LHCN-M2 (cell line): ENCODE measurements at regions not wholly inside any gene's neighbourhood (a gene's known extent, or its start where the extent isn't known, plus 50 kb on each side); places are given as distances from the start of the nearest gene placed in this dataset.
"Not testable (repeated sequence)": the region's sequence is repeated elsewhere in the genome, so short reads cannot be mapped to it uniquely, and the experiment has no call there.

Experiments used
- DNase-seq: peaks from one replicate; pipeline ENCODE4 v3.0.0-alpha.2; 2012; ENCODE audit warnings: low read depth

- no peak for DNase-seq
Measured at GRCh38 chr2:175829741-175830140, 172.3 kb downstream of the LNPK start.

GRCh38 chr2:175827856-175828255, 174.2 kb downstream of the LNPK start:
- no peak for DNase-seq

DNA sequence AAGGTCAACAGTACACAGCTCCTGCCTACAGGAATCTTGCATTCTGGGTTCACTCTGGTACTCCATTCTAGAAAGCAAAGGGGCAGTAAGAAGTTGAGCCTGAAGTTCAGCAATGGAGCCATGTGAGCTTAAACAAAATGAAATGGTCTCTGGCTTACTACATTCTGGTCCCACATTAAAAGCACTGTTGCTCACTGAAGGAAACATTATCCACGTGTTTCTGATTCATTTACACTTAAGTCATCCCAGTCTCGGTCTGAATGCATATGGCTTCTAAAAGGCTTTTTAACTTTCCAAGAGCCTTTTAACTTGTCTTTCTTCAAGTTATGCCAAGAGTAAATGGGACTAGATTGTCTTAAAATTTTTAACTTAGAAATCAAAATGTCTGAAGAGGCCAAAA, 177.8 kb downstream of the LNPK start:
- DNase-seq: no peak

DNA sequence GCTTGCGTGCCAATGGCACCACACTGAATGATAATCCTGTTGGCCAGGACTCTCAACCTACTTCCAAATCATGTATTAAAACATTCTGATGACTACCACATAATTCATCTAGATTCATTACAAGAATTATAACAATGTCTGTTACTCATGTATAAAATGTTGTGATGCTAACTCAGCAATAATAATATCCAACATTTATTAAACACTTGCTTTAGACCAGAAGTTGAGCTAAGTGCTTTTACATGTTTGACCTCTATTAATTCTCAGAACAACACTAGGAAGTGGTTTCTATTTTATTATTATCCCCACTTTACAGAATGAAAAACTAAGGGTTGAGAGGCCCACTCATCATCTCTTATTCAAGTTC, 178.4 kb downstream of the LNPK start:
- no peak for DNase-seq

DNA sequence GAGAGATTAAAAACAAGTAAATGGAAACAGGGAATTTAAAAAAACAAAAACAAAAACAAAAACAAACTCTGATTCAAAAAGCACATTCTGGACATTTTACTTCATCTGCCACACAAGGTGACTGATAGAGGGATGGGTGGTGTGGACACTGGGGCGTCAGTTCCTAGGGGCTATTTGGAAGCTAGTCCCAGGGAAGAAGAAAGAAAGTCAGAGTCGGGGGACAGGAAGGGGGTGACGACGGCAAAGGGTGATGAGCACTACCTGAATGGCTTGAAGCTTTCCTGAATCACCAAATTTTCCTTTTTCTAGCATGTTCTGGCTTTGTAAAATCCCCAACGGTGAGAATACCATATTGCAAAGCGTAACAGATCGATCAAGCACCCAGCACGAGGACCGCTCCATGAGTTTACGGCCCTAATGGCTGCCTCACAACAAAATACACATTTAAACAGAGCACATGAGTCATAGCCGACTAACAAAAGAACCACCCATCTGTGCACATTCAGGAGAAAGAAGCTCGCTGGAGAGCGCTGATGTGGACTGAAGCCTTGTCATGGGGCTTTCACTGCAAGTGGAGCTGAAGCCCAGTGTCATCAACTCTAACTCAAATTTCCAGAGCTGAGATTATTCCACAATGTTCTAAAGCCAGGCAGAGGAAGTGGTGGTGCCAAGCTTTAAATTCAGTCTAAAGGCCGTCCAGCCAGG, 178.9 kb downstream of the LNPK start:
- DNase-seq: no peak

DNA sequence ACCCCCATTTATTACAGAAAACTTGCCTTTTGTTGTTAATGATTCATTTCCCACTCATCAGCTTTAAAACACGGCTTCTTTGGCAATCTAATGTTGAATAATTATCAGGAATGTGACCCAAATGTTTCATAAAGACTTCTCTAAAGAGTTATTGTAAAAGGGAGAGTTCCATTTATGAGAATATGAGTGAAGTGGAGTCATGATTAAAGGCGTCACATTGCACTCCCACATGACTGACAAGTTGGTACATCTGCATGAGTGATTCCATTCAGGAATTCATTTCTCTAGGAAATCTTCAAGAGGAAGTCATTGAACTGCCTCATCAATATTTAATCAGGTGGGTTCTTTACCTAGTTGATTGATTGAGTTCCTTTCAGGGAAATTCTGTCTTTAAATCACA, 184.8 kb downstream of the LNPK start:
- peak; percentile 16 for DNase-seq

DNA sequence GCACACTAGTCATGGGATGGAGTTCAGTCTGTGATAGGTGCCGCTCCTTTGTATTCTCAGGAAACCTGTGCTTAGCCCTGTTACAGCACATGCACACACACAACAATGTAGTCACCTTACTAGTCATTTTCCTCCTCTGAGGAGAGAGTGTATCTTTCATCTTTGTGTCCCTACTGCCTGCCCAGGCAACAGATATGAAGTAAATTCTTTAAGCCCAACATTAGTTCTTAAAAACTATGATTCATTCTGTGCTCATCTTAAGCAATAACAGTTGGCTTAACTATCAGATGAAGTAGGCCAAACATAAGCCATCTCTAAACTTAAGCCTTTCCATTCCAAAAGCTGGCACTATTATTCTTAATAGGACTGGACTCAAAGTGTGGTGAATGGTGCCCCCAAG, 186.5 kb downstream of the LNPK start:
- peak; percentile 62 for DNase-seq

DNA sequence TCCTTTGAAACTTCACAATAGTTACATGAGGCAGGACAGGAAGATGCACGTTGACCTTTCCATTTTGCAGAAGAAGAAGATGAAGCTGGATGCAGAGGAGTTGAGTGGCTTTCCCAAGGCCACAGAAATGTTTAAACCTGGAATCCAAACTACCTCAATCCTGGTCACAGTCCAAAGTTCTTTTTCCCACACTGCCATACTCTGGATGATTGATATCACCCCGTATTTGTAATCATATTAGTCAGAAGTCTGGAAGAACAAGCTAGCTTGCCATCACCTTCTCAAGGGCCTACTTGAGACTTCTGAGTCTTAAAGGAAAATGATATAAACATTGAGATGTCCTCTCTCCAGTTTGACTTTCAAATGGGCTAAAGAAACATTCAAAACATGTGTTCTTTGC, 190.1 kb downstream of the LNPK start:
- no peak for DNase-seq

GRCh38 chr2:175808858-175809257, 193.2 kb downstream of the LNPK start:
- DNase-seq: no peak

- DNase-seq: no peak
Measured at GRCh38 chr2:175808078-175808477, 194.0 kb downstream of the LNPK start.

DNA sequence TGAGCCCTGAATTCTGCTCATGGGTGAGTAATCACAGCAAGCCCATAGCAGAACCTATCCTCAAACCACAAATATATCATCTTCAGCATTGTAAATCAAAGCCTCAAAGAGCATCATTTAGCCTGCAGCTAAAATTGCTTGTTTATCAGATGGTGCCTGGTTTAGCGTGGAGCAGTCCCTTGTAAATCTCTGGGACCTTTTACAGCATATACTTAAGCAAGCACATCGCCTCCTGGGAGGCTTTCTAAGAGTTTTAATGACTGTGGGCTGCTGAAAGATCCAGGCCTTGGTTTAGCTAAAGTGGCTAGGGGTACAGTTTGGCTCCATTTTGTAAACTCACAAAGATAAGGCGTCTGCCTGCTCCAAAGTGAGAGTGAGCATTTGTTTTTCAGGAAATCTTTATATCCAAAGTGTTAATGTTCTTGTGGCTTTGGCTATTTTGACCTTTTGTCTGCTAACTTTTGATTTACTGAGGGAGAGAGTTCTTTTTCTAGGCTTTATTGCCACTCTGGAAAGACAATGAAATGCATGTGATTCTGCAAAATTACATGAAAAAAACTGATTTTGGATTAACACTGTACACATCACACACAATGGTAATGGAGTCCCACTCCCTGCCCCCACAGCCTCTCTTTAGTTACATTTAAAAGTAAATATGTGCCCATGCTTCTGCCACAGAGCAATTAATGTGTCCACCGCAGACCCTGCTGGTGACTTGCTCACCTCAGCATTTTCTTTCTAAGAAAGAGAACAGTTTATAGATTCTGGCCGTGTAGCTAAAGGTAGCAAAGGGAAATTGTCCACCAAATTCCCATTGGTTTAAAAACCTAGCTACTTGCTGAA, 194.8 kb downstream of the LNPK start:
- DNase-seq: peak; percentile 34

GRCh38 chr2:175806570-175806969, 195.5 kb downstream of the LNPK start:
- DNase-seq: no peak

- no peak for DNase-seq
Measured at GRCh38 chr2:175806125-175806490, 196.0 kb downstream of the LNPK start.

DNA sequence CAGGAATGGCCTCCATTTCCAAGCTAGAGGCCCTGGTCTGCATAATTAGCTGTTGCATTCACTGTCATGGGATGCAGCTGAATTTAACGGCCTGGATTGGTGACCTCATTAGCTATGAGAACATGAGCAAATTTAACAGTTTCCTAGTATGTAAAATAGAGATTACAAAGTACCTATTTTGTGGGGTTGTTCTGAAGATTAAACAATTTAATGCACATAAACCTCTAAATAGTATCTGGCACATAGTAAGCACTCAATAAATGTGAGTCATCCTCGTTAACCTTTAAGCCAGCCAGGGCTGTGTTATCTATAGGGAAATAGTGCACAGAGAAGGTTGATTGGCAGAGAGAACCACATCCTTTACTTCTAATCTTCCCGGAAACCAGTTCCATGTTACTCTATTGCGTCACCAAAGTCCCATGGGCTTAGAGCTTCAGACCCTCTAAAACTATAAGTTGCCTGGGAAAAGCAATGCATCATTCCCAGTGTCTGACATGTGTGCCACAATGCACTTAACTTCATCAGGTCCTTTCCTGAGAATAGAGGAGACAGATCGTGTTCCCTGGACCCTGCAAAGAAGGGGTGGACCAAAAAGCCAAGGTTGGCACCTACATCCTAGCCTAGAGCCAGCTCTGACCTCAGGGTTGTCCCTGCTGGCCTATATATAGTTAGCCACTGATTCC, 196.5 kb downstream of the LNPK start:
- DNase-seq: no peak

- no peak for DNase-seq
Measured at GRCh38 chr2:175804122-175804521, 197.9 kb downstream of the LNPK start.

GRCh38 chr2:175796422-175796821, 205.6 kb downstream of the LNPK start:
- not testable (repeated sequence) for DNase-seq

DNA sequence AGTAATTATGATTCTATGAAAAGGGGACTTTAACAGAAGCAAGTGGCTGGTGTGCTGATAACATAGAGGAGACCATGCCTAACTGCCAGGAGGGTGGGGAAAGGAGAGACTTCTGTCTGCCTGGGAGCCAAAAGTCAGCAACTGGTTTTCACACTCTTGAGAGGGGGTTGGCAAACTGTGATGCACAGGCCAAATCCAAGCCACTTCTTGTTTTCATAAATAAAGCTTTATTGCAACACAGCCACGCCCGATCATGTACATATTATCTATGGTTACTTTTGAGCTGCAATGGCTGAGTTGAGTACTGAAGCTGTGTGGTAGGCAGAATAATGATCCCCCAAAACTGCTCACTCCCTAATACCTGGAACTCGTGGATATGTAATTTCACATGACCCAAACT, 208.4 kb downstream of the LNPK start:
- DNase-seq: no peak

- DNase-seq: no peak
Measured at GRCh38 chr2:175792881-175793280, 209.2 kb downstream of the LNPK start.

DNA sequence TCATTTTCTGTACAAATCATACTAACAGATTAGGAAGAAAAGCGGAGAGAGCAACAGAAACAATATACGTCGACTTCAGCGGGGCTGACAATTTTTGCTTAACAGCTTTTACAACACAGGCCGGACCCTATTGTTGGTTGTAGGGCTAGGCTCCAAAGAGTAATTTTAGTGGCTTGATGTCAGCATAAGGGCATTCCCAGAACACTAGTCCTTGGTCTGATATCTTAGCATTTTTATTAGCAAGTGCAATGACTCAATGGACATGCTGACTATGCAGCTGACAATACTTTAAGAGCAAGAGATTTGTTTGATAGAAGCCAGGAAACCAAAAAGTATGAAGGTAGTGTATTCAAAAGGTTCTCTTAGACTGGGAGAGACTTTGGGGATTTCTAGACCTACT, 209.9 kb downstream of the LNPK start:
- no peak for DNase-seq

DNA sequence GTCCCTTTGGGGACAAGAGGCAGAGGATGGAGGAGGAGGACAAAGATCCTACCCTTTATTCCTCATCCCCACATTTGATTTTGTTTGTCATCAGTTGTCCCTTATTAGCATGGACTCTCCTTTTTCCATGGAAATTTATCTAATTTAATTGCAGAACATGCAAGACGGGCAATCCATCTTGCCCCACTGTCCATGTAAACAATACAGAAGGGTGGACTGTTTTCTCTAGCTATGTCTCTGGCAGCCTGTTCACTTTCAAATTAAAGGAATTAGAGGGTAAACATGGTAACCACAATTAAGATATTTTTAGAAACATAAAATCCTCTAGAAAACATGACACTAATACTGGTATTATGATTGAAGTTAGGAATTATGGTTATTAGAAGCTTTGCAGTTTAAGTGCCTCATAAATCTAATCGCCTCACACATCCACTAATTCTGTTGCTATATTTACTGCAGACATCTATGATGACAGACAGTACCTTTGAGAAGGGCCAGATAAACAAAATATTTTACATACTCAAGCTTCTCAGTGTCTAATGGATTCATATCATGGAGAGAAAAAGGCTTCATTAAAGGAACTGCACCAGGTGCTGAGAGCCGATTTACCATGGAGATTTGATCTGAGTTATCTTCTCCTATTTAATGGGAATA, 215.5 kb downstream of the LNPK start:
- DNase-seq: no peak

DNA sequence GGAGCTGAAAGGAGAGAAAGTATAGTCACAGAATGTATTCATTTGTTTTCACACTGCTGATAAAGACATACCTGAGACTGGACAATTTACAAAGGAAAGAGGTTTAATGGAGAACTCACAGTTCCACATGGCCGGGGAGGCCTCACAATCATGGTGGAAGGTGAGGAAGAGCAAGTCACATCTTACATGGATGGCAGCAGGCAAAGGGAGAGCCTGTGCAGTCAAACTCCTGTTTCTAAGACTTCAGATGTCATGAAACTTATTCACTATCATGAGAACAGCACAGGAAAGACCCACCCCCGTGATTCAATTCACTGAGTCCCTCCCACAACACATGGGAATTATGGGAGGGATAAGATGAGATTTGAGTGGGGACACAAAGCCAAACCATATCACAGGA, 224.7 kb downstream of the LNPK start:
- not testable (repeated sequence) for DNase-seq

- no peak for DNase-seq
Measured at GRCh38 chr2:175769200-175769599, 232.9 kb downstream of the LNPK start.
